HG02885 (cell line): ENCODE measurements at regions not wholly inside any gene's neighbourhood (a gene's known extent, or its start where the extent isn't known, plus 50 kb on each side); places are given as distances from the start of the nearest gene placed in this dataset.

Source experiments
- ATAC-seq: cut with Tn5 transposase; IDR thresholded peaks from one replicate; pipeline ENCODE4 v1.9.1; 2021; ENCODE audit warnings: mild to moderate bottlenecking; ENCODE audit not compliant: unreplicated experiment, poor library complexity

GRCh38 chr3:84439476-84439875 lies 519.3 kb upstream of the CADM2 start:
- no peak for ATAC-seq

GRCh38 chr3:84440291-84440690 lies 518.5 kb upstream of the CADM2 start:
- ATAC-seq, result no peak

- ATAC-seq, result no peak
Measured at GRCh38 chr3:84442533-84442932, 516.3 kb upstream of the CADM2 start.

- ATAC-seq, result no peak
Measured at GRCh38 chr3:84444726-84445521, 513.9 kb upstream of the CADM2 start.

- ATAC-seq, result no peak
Measured at GRCh38 chr3:84487296-84487695, 471.5 kb upstream of the CADM2 start.

GRCh38 chr3:84504761-84505160 lies 454.0 kb upstream of the CADM2 start:
- ATAC-seq, result no peak

GRCh38 chr3:84510007-84510406 lies 448.8 kb upstream of the CADM2 start:
- ATAC-seq, result no peak

- ATAC-seq, result no peak
Measured at GRCh38 chr3:84522893-84523292, 435.9 kb upstream of the CADM2 start.

GRCh38 chr3:84536916-84537315 lies 421.9 kb upstream of the CADM2 start:
- no peak for ATAC-seq

- ATAC-seq, result no peak
Measured at GRCh38 chr3:84538597-84538996, 420.2 kb upstream of the CADM2 start.

- no peak for ATAC-seq
Measured at GRCh38 chr3:84547207-84547606, 411.6 kb upstream of the CADM2 start.

GRCh38 chr3:84547971-84548970 lies 410.5 kb upstream of the CADM2 start:
- peak; percentile 98 for ATAC-seq

- no peak for ATAC-seq
Measured at GRCh38 chr3:84555629-84556028, 403.2 kb upstream of the CADM2 start.

GRCh38 chr3:84566256-84566655 lies 392.5 kb upstream of the CADM2 start:
- ATAC-seq, result no peak

GRCh38 chr3:84567796-84568195 lies 391.0 kb upstream of the CADM2 start:
- ATAC-seq, result no peak

GRCh38 chr3:84573962-84574361 lies 384.8 kb upstream of the CADM2 start:
- ATAC-seq, result no peak

GRCh38 chr3:84586427-84586826 lies 372.4 kb upstream of the CADM2 start:
- no peak for ATAC-seq

- ATAC-seq, result no peak
Measured at GRCh38 chr3:84600703-84601225, 358.0 kb upstream of the CADM2 start.

- ATAC-seq, result no peak
Measured at GRCh38 chr3:84601303-84601702, 357.5 kb upstream of the CADM2 start.

GRCh38 chr3:84621823-84622222 lies 337.0 kb upstream of the CADM2 start:
- ATAC-seq, result no peak

GRCh38 chr3:84634668-84635067 lies 324.1 kb upstream of the CADM2 start:
- ATAC-seq, result no peak
